GM18858 (cell line): ENCODE measurements at regions not wholly inside any gene's neighbourhood (a gene's known extent, or its start where the extent isn't known, plus 50 kb on each side); places are given as distances from the start of the nearest gene placed in this dataset.

Experiments used
- ATAC-seq: cut with Tn5 transposase; IDR thresholded peaks from one replicate; pipeline ENCODE4 v1.9.1; 2021; ENCODE audit not compliant: unreplicated experiment

DNA sequence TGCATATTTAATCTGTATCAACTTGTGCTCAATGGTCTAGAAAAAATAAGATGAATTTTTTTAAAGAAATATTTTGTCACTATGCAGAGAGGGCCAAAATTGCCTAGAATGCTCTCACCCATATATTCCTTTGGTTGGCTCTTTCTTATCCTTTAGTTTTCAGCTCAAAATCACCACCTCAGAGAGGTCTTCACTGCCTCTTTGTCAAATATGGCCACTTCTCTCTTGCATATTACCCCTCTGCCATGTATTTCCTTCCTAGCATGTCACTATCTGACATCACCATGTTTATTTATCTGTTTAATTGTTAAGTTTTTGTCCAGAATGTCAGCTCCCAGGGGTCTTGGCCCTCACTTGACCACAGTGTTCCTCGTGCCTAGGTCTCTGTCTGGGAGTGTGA lies 535.2 kb upstream of the CDH2 start:
- no peak for ATAC-seq

DNA sequence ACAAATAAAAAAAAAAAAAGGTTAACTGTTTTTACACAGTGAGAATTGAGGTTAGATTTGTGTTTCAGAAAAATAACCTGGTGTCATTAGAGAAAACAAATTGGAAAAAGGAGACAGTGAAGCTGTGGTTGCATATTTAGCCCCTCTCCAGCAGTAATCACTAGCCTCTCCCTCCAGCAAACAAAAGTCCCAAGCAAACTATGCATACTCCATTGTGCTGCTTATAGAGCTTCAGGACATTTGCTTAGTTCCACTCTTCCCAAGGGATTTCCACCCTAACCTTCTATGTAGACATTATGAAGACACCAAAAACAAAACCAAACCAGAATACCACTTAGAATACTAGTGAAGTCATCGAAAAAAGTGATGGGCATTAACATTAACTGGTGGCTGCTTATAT lies 534.2 kb upstream of the CDH2 start:
- ATAC-seq, result no peak

DNA sequence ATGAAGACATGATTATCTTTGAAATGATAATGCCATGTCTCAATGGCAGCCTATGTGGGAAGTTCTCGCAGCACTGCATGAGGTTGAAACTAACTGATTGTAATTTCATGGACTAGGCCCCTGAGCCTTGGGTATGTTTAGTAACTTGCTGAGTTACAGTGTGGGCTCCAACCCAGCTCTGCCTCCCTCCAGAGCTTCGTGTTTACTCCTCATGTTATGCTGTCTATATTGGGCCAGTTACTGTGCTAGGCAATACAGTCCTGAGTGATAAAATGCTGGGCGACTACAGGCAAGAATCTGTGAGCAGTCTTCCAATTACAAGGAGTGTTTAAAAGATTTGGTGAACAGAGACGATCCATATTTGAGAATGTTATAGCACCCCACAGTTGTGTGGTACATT lies 530.1 kb upstream of the CDH2 start:
- ATAC-seq, result no peak

DNA sequence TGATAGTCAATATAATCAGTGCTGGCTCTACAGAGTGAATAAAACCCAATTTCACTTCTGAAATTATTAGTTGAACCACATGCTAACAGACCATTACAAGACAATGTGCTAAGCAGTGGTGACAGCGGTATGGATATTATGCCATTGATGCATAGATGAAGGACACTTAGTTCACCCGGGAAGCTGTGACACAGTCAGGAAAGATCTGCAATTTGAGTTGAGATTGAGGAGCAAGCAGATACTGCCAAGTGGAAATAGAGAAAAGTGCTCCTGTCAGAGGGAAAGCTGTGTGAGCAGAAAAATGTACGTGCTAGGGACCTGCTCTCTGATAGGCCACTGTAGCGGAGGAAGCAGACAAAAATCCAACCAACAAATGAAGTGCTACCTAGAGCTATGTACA lies 529.5 kb upstream of the CDH2 start:
- ATAC-seq, result no peak

DNA sequence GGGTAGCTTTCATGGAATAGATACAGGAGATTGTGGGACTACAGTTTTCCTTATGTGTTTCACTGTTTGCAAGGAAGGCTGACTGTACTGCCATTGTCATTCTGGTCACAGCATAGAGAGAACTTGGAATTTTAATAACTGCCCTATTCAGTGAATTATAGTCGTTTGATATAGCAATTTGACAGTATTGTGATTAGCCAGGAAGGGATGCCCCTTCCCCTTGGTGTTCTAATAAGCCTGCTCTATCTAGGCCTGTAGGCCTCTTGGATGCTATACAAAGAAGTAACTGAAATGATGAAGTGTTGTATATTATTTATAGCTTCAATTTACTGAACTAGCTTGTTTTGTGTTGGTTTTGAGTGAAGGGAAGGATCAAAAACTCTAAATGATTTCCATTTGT lies 528.6 kb upstream of the CDH2 start:
- no peak for ATAC-seq

DNA sequence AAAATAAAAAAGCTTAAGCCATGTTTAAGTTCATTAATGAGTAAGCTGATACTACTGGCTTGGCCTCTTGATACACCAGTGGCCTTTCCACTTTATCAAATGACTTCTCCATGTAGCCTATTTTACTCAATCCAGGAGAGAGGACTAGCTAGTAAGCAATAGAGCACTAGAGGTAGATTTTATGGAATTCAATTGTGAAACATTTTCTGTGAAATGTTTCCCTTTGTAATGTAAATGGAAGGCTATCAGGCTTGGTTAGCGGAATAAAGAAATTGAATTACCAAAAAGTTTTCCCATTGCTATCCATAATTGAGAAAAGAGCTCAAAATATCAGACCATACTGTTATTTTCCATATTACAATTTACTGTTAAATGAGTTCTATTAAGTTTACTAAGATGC lies 515.4 kb upstream of the CDH2 start:
- ATAC-seq, result no peak

DNA sequence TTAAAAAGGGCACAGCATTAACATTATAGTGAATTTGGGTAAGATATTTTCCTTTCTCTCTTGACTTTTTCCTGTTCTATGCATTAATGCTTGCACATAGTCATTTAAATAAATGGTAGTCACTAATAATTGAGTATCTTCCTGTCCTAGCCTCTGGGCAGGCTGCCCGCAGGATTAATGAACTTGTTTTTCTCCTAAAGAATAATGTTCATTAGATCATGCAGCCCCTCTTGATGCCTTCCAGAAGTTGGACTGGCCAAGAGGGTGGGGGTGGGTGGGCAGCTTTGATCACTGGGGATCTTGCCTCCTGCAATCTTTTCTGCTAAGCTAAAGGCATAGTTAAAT lies 514.5 kb upstream of the CDH2 start:
- no peak for ATAC-seq

DNA sequence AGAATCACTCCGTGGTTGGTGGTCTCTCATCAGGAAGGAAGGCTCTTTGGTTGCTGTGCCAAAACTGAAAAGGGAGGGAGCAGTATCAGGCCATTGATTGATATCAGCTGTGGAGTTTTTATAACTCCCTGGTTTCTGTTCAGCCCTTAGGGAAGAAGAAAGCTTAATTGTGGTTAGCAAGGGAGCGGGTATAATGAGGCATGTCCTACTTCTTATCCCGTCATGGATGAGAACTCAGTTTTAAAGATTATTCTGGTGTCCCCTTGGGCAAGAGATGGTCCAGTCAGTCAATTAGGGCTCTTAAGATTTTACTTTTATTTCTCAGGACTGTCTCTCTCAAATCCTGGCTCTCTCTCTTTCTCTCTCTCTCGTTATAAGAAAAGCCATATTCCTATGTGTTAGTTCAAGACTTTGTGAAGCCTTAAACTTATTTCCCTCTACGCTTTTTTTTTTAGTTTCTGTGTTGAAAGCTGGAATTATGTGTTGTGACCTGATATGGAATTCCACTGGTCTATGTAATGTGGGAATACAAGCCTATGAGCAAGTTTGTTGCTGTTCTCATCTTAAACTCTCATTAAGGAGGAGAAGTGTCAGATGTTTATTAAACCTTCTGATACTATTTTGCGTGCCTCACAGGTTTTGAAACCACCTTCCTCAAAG lies 514.0 kb upstream of the CDH2 start:
- ATAC-seq, result no peak

DNA sequence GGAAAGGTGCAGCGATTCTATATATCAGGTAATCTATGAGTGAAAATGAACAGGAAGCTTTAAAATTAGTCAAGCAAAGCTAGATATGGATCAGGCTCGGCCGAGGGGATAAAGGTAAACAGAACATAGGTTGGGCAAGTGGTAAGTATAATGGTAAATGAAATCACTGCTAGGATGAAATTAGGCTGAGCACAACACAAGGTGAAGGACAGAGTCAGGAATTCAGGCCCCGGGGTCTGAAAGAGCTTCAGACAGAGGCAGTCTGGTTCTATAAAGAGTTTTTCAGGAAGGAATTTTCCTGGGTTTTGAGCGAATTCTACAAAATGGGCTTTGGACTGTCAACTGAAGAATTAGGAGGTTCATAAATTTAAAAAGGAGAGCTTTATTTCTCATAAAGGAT lies 513.2 kb upstream of the CDH2 start:
- ATAC-seq, result no peak

DNA sequence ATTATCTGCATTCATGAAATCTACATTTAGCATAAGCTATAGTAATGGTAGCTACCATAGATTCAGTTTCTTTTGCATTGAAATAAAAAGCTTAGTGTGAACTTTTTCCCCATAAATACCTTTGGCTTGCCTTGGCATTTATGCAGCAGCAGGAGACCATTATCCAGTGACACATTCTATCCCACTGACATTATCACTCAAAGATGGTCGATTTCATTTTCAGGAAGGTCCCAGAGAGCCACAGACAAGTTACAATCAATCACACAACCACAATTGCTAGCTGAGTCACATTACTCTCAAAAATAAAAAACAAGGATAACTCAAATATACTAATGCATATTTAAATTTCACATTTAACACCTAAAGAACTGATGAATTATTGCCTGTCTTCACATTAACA lies 512.7 kb upstream of the CDH2 start:
- ATAC-seq, result no peak

DNA sequence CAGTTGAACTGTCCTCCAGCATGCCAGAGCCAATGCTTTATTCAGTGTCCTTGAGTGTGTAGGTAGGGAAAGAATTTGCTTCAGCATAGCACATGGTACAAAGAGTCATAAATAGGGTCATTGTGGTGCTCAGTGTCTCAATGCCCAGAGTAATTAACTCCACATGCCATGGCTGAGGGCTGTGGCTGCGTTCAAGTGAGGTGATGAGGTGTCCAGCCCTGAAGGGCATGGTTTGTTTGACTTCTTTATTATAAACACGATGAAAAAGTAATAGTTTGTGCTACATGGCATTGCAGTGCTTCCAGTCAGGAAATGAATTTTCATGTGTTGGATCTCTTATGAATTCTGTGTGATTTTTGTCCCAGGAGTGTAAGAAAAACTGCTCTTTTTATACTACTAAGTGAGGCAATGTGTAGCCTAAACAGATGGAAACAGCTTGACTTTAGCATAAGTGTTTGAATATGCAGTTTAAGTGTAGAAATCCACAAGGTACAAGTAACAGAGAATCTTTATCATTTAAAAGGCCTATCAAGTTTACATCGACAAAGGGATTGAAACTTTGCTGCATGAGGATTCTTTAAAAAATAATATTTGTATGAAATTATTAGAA lies 507.9 kb upstream of the CDH2 start:
- no peak for ATAC-seq

DNA sequence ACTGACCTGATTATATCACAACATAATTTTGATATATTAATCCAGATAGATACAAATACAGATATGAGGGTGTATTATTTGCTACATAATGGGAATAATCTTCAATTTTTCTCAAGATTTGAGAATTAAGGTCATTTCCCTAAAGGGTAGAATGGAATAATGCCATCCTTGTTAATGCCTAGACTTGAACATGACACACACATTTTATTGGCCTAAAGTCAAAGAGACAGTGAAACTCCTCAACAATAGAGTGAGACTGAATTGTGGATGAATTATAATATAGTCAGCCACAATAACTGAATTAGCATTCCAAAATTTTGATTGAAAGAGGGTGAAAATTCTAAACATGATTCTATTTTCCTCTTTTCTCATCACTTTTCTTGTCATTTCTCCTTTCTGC lies 506.0 kb upstream of the CDH2 start:
- no peak for ATAC-seq

DNA sequence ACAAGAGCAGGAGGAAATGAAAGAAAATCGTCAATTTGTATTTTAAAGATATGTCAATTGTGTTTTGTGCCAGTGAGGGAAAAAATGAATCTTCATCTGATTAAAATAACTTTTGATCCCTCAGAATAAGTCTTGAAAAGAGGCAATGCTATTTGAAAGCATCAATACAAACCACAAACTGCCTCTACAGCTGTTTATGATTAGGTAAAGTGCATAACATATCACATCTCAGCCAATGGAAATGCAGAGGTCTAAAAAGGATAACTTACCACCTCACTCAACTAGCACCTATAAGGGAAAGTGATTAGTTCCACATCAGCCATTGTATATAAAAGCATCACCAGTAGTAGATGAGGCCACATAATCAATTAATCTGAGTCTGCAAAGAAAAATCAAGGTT lies 492.2 kb upstream of the CDH2 start:
- no peak for ATAC-seq

DNA sequence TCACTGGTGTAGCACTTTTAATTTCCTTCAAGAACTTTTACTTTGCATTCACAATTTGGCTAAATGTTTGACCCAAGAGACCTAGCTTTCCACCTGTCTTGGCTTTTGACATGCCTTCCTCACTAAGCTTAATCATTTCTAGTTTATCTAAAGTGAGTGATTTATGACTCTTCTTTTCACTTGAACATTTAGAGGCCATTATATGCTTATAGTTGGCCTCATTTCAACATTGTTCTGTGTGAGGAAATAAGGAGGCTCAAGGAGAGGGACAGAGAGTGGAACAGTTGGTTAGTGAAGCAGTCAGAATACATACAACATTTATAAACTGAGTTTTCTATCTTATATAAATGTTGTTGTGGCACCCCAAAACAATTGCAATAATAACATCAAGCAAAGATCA lies 489.3 kb upstream of the CDH2 start:
- no peak for ATAC-seq

DNA sequence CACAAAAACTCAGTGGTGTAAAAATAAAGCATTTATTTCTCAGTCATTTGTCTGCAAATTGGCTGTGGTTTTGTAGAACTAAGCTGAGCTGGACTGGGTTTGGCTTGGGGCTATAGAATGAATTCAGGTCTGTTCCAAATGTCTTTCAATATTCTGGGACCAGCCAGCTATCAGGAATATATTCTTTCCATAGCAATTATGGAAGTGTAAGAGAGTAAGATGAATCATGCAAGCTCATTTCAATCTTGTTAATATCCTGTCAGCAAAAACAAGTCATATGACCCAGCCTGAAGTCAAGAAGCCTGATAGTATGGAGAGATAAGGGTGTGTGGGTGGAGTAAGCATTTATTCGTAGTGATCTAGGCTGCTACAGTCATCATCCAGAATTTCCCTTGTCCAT lies 481.0 kb upstream of the CDH2 start:
- ATAC-seq, result no peak

DNA sequence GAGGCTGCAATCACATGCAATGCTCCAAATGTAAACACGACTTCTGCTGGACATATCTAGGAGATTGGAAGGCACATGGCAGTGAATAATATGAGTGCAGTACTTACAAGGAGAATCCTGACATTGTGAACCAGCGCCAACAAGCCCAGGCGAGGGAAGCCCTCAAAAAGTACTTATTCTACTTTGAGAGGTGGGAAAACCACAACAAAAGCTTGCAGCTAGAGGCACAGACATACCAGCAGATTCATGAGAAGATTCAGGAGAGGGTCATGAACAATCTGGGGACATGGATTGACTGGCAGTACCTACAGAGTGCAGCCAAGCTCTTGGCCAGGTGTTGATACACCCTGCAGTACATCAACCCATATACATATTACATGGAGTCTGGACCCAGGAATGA lies 475.7 kb upstream of the CDH2 start:
- no peak for ATAC-seq

DNA sequence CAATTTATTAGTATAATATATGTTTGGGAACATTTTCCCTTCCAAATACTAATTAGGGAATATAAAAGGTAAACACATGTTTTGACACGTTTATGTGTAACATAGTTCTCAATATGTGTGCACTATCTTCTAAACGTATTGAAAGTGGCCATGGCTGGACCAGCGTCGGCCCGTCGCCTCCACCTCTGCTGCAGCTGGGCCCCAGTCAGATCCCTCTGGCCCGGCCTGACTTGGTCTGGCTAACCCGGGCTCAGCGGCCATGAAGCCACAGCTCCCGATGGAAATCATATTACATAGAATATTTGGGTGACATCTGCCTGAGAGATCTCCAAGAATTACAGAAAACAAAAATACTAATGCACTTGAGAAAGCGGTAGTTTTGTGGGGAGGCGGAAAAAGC lies 474.4 kb upstream of the CDH2 start:
- no peak for ATAC-seq

DNA sequence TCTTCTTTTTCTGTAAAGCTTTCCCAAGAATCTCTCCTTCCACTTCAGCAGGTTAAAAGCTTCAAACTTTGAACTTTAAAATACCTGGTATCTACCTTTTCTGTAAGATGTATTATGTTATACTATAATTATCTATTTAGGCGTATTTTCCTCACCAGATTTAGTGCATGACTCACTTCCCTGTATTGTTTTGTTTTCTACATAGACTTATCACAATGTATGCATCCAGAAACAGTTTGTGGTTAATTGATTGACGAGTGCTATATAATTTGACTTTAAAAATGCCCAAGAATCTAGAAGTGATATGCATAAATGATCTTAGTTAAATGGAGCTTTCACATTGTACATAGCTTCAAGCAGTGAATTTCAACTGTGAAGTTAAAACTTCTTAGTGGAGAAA lies 473.9 kb upstream of the CDH2 start:
- no peak for ATAC-seq

DNA sequence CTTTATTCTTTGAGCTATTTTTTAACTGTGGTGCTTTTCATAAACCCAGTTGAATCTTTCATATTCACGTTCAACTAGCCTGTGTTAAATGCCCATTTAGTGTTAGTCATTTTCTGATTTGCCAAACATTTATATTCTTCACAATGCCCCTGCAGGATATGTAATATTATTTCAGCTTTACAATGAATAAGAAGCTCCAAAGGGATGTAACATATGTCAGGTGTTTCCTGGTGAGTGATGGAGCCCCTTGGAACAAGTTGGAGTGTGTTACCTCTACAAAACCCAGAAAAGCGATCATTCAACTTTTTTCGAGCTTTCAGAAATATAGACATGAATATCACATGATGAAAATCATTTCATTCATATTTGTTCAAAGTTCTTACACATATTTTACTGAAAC lies 471.0 kb upstream of the CDH2 start:
- no peak for ATAC-seq

DNA sequence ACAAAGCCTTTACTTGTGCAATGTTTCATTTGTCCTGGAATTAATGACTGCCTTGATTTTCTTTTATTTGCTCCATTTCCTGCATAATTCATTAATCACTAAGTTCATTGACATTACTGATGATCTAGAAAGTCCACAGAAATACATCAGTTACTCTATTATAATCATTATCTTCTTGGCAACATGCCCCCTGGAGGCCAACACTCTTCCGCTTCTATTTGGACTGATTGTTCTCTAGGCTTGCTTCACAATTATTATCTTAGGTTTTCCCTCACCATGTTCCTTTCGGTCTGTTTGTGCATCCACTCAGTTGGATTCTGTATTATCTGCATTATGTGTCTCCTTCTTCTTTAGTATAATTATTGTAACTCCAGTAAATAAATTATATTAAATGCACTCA lies 461.0 kb upstream of the CDH2 start:
- ATAC-seq, result no peak

DNA sequence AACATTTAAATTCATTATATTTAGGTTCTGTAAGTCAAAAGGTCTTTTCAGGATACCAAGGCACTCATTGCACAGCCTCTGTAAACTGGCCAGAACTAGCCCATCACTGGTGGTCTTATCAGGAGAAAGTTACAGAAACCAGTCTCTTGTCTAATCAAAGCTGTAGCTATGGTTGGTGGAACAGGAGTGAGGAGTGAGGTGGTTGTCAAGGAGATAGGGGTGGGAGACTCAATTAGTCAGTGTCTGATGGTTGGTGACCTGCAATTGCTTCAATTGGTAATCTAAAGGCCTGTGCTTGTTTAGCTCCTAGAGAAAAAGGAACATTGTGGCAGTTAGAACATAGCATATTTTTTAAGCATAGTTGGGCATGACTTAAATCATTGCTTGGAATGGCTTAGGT lies 458.6 kb upstream of the CDH2 start:
- no peak for ATAC-seq

DNA sequence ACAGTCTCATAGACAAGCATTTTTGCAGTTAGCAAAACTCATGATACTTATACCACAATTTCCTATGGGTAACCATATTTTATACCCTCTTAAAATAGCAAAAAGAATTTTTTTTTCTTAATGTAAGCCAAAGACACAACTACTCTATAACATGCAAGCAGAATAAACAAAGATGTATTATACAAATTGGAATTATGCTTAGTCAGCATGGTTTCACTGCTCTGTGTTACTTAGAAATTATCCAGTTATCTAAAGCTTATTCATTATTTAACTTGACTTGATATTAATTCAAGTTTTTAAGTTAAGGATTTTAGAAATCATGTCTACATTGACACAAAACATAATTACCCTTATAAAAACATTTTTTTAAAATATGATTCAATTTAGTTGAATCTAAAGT lies 449.8 kb upstream of the CDH2 start:
- ATAC-seq, result no peak

DNA sequence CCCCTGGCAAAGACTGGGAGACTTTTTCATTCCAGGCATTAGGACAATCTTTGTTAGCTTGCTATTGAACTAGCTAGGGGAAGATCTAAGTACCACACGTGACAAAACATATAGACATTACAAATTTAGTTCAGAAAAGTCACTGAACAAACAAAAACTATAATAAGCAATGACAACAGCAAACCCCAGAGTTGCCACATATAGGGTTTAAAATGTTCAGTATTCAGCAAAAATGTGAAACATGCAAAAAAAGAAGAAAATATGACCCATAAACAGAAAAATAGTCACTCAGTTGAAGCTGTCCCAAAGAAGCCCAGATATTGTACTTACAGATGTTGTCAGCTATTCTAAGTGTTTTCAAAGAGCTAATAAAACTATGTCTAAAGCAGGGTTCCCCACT lies 431.1 kb upstream of the CDH2 start:
- ATAC-seq, result no peak

DNA sequence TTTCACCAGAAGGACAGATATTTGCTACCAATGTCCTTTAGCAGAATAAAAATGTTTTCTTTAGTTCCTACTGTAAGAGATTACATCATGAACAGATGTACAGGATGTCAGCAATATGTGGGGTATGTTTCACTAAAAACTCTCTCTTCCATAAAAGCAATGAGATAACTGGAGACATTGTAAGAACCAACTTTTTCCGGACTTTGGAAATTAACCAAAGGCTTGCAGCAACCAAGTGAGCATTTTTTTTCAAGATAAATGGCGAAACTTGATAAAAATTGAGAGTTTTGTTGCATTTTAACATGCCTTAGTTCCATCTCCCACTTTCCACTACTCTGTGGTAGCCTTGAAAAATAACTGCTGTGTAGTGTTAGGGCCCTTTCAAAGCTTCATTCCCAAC lies 429.8 kb upstream of the CDH2 start:
- ATAC-seq, result no peak
